Activated naive CD4-positive, alpha-beta T cell treated with anti-CD3 and anti-CD28 coated beads for 36 hours (primary cell): ENCODE measurements at regions not wholly inside any gene's neighbourhood (a gene's known extent, or its start where the extent isn't known, plus 50 kb on each side); places are given as distances from the start of the nearest gene placed in this dataset.

Experiments
- CTCF ChIA-PET: fragments of 350-600 bp; sonication (Branson Sonifier 250); formaldehyde crosslinking; loops from one replicate; lab custom pipeline; 2021; ENCODE audit warnings: antibody characterized with exemption; lab: Charles Lee
- DNase-seq: peaks from one replicate; pipeline ENCODE4 v3.0.0-alpha.2; 2020
- H3K27ac Mint-ChIP-seq: one replicate; pipeline ENCODE4 v1.8.0; 2021; ENCODE audit warnings: mild to moderate bottlenecking, mixed read lengths
- H3K27me3 Mint-ChIP-seq: one replicate; pipeline ENCODE4 v1.8.0; 2021; ENCODE audit warnings: low read depth, mixed read lengths
- H3K36me3 Mint-ChIP-seq: one replicate; pipeline ENCODE4 v1.8.0; 2021; ENCODE audit warnings: low read depth, mixed read lengths
- H3K4me1 Mint-ChIP-seq: one replicate; pipeline ENCODE4 v1.8.0; 2021; ENCODE audit warnings: low read depth, mixed read lengths
- H3K4me3 Mint-ChIP-seq: one replicate; pipeline ENCODE4 v1.8.0; 2021; ENCODE audit warnings: mild to moderate bottlenecking, moderate library complexity, mixed read lengths
- H3K9me3 Mint-ChIP-seq: one replicate; pipeline ENCODE4 v1.8.0; 2021; ENCODE audit warnings: mixed read lengths
- intact Hi-C: fragments of 100-400 bp; cut with micrococcal nuclease; formaldehyde crosslinking; loops from one replicate; pipeline ENCODE4 v1.15.1; 2023

- Mint-ChIP-seq H3K4me3 (no peak overlapping the region), H3K27ac (no peak overlapping the region), H3K9me3 (no peaks in the 10 kb centered on the region), H3K4me1 (no peaks in the 10 kb centered on the region), H3K36me3 (no peaks in the 10 kb centered on the region), H3K27me3 (no peaks in the 10 kb centered on the region)
- DNase-seq = no peak
- intact Hi-C loops = no loop called here
- CTCF ChIA-PET = interaction anchor here (0.7 kb wide), 1 partner anchor 777 kb away, joined by 4 read pairs; no protein-coding TSS in a partner anchor
Observed at GRCh38 chr12:24462946-24463345, 486.0 kb downstream of the BCAT1 start.

GRCh38 chr12:24460506-24460905 is 488.4 kb downstream of the BCAT1 start:
- no peaks in the 10 kb centered on the region for H3K27me3 Mint-ChIP-seq
- H3K27ac Mint-ChIP-seq = no peak overlapping the region
- no peak overlapping the region for H3K4me3 Mint-ChIP-seq
- H3K4me1 Mint-ChIP-seq = no peaks in the 10 kb centered on the region
- no peaks in the 10 kb centered on the region for H3K36me3 Mint-ChIP-seq
- intact Hi-C loops = no loop called here
- DNase-seq = no peak
- CTCF ChIA-PET = no interaction called here
- no peaks in the 10 kb centered on the region for H3K9me3 Mint-ChIP-seq

- Mint-ChIP-seq H3K27me3 (no peaks in the 10 kb centered on the region), H3K36me3 (no peaks in the 10 kb centered on the region), H3K9me3 (no peaks in the 10 kb centered on the region), H3K4me3 (no peak overlapping the region), H3K4me1 (no peaks in the 10 kb centered on the region), H3K27ac (no peak overlapping the region)
- CTCF ChIA-PET = no interaction called here
- no peak for DNase-seq
- intact Hi-C loops = no loop called here
Observed at GRCh38 chr12:24460099-24460498, 488.8 kb downstream of the BCAT1 start.

DNA sequence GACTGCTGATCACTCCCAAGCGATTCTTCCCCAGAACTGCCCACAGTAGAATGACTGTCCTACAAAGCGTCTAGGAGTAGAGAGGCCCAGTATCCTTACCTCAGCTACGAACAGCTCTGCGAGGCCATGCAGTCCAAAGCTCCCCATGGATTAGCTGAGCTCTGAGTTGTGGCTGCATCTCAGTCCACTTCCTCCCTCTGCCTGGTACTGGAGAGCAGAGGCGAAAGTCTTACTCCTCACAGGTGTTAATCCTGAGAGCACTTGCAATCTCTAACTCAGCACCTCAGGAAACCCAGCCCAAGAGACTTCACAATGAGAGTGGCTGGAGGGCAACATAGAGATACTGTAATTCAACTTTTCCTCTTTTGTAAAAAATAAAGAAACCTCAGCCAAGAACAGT is 493.1 kb downstream of the BCAT1 start:
- CTCF ChIA-PET = no interaction called here
- intact Hi-C loops = no loop called here
- Mint-ChIP-seq H3K4me3 (no peak overlapping the region), H3K27ac (no peak overlapping the region), H3K9me3 (peaks cover under 1% of the 10 kb centered on the region), H3K27me3 (no peaks in the 10 kb centered on the region), H3K4me1 (no peaks in the 10 kb centered on the region), H3K36me3 (no peaks in the 10 kb centered on the region)
- no peak for DNase-seq

DNA sequence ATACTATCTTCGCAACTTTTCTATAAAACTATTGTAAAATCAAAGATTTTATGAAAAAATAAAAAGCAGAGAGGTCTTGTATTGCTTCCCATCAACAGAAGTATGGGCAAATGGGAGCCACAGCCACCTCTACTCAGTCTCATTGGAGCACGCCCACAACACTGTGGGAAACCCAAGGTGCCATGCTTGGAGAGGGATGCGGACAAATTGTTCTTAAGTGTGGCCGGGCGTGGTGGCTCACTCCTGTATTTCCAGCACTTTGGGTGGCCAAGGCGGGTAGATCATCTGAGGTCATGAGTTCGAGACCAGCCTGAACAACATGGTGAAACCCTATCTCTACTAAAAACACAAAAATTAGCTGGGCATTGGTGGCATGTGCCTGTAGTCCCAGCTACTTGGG is 498.2 kb upstream of the SOX5 start:
- CTCF ChIA-PET = no interaction called here
- Mint-ChIP-seq H3K9me3 (peaks cover 2% of the 10 kb centered on the region), H3K36me3 (no peaks in the 10 kb centered on the region), H3K4me1 (no peaks in the 10 kb centered on the region), H3K27me3 (no peaks in the 10 kb centered on the region), H3K4me3 (no peak overlapping the region), H3K27ac (no peak overlapping the region)
- no peak for DNase-seq
- intact Hi-C loops = no loop called here

- Mint-ChIP-seq H3K27ac (no peak overlapping the region), H3K9me3 (peaks cover 2% of the 10 kb centered on the region), H3K36me3 (no peaks in the 10 kb centered on the region), H3K4me3 (no peak overlapping the region), H3K4me1 (no peaks in the 10 kb centered on the region), H3K27me3 (no peaks in the 10 kb centered on the region)
- DNase-seq = no peak
- intact Hi-C loops = no loop called here
- CTCF ChIA-PET = no interaction called here
Observed at GRCh38 chr12:24446287-24446686, 496.8 kb upstream of the SOX5 start.

GRCh38 chr12:24444634-24445033 is 495.2 kb upstream of the SOX5 start:
- Mint-ChIP-seq H3K27ac (no peak overlapping the region), H3K9me3 (no peaks in the 10 kb centered on the region), H3K4me3 (no peak overlapping the region), H3K36me3 (no peaks in the 10 kb centered on the region), H3K4me1 (no peaks in the 10 kb centered on the region), H3K27me3 (no peaks in the 10 kb centered on the region)
- CTCF ChIA-PET = no interaction called here
- intact Hi-C loops = loop anchor here (5.0 kb wide), 1 partner anchor 283 kb away; no protein-coding TSS in a partner anchor
- DNase-seq = no peak

GRCh38 chr12:24441458-24441857 is 492.0 kb upstream of the SOX5 start:
- no peaks in the 10 kb centered on the region for H3K9me3 Mint-ChIP-seq
- CTCF ChIA-PET = no interaction called here
- intact Hi-C loops = loop anchor here (5.0 kb wide), 1 partner anchor 286 kb away; no protein-coding TSS in a partner anchor
- no peaks in the 10 kb centered on the region for H3K27me3 Mint-ChIP-seq
- no peak for DNase-seq
- H3K4me3 Mint-ChIP-seq = no peak overlapping the region
- no peaks in the 10 kb centered on the region for H3K36me3 Mint-ChIP-seq
- no peaks in the 10 kb centered on the region for H3K4me1 Mint-ChIP-seq
- H3K27ac Mint-ChIP-seq = no peak overlapping the region

GRCh38 chr12:24436667-24437066 is 487.2 kb upstream of the SOX5 start:
- no peak for DNase-seq
- intact Hi-C loops = no loop called here
- H3K27ac Mint-ChIP-seq = no peak overlapping the region
- CTCF ChIA-PET = no interaction called here
- no peaks in the 10 kb centered on the region for H3K27me3 Mint-ChIP-seq
- H3K4me3 Mint-ChIP-seq = no peak overlapping the region
- H3K36me3 Mint-ChIP-seq = no peaks in the 10 kb centered on the region
- no peaks in the 10 kb centered on the region for H3K4me1 Mint-ChIP-seq
- H3K9me3 Mint-ChIP-seq = no peaks in the 10 kb centered on the region

DNA sequence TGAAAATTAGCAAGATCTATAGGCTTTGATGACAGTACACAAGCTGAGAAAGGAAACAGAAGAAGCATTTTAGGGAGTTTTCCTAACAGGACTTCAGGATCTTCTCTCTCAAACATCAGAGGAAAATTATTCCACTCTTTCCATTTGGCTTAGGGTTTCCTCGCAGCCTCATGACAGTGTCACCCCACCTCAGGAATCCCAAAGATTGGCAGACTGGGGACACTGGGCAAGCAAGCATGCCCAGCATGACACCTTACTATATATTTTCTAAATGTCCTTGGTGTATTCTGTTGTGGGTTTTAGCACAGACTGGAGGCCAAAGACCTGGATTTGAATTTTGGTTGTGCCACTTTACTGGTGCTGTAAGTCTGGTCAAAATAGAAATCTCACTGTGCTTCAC is 482.4 kb upstream of the SOX5 start:
- H3K4me3 Mint-ChIP-seq = no peak overlapping the region
- no peaks in the 10 kb centered on the region for H3K27me3 Mint-ChIP-seq
- no peaks in the 10 kb centered on the region for H3K9me3 Mint-ChIP-seq
- no peaks in the 10 kb centered on the region for H3K36me3 Mint-ChIP-seq
- H3K4me1 Mint-ChIP-seq = no peaks in the 10 kb centered on the region
- CTCF ChIA-PET = no interaction called here
- H3K27ac Mint-ChIP-seq = no peak overlapping the region
- no peak for DNase-seq
- intact Hi-C loops = no loop called here

GRCh38 chr12:24427776-24428175 is 478.3 kb upstream of the SOX5 start:
- Mint-ChIP-seq H3K36me3 (no peaks in the 10 kb centered on the region), H3K27ac (no peak overlapping the region), H3K4me3 (no peak overlapping the region), H3K4me1 (peaks cover 2% of the 10 kb centered on the region), H3K27me3 (no peaks in the 10 kb centered on the region), H3K9me3 (no peaks in the 10 kb centered on the region)
- CTCF ChIA-PET = no interaction called here
- intact Hi-C loops = no loop called here
- DNase-seq = no peak

GRCh38 chr12:24425601-24425970 is 476.1 kb upstream of the SOX5 start:
- no peaks in the 10 kb centered on the region for H3K27me3 Mint-ChIP-seq
- H3K36me3 Mint-ChIP-seq = no peaks in the 10 kb centered on the region
- intact Hi-C loops = no loop called here
- CTCF ChIA-PET = no interaction called here
- no peak overlapping the region for H3K4me3 Mint-ChIP-seq
- H3K4me1 Mint-ChIP-seq = peaks cover 2% of the 10 kb centered on the region
- no peak for DNase-seq
- H3K9me3 Mint-ChIP-seq = peaks cover 3% of the 10 kb centered on the region
- H3K27ac Mint-ChIP-seq = no peak overlapping the region

- H3K27ac Mint-ChIP-seq = no peak overlapping the region
- no peak for DNase-seq
- H3K36me3 Mint-ChIP-seq = no peaks in the 10 kb centered on the region
- CTCF ChIA-PET = no interaction called here
- no peaks in the 10 kb centered on the region for H3K27me3 Mint-ChIP-seq
- peaks cover 2% of the 10 kb centered on the region for H3K4me1 Mint-ChIP-seq
- intact Hi-C loops = no loop called here
- H3K9me3 Mint-ChIP-seq = peaks cover 3% of the 10 kb centered on the region
- H3K4me3 Mint-ChIP-seq = no peak overlapping the region
Observed at GRCh38 chr12:24424889-24425600, 475.6 kb upstream of the SOX5 start.
